ENCODE measurements at regions not wholly inside any gene's neighbourhood (a gene's known extent, or its start where the extent isn't known, plus 50 kb on each side); places are given as distances from the start of the nearest gene placed in this dataset.

GRCh38 chr2:19767899-19768298 lies 133.9 kb downstream of the TTC32 start:
- H3K27me3 ChIP-seq = no peaks in the 10 kb centered on the region
- 42 to 53% methylated on average over 1 of the region's 1 CpG for WGBS, 2 donors
- no peak overlapping the region for H3K27ac ChIP-seq
- DNase-seq = no peak
- H3K4me3 ChIP-seq = no peak overlapping the region
- no peak for TF ChIP-seq POLR2A (IDR thresholded peaks at IDR 0.05)
- TF ChIP-seq CTCF (IDR thresholded peaks at IDR 0.05) = no peak
- H3K36me3 ChIP-seq = no peaks in the 10 kb centered on the region
- H3K4me1 ChIP-seq = no peaks in the 10 kb centered on the region
- H3K9me3 ChIP-seq = no peaks in the 10 kb centered on the region
- intact Hi-C loops (cut with DNase I) = no loop called here

DNA sequence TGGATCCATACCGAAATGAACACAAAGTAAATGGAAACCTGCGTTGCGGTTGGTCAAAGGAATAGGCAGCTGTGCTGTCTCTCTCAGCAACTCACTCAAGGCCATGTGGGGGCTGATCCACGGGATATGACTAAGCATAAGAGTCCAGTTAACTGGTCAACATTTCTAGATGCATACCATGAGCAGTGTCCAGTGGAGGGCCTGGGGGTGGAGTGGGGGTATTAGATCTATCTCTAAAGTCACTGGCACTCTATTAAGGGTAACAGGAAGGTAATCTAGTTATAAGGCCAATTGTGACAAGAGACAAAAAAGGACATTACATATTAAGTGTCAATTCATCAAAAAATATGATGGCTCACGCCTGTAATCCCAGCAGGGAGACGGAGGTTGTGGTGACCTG lies 136.8 kb downstream of the TTC32 start:
- Histone ChIP-seq H3K27me3 (no peaks in the 10 kb centered on the region), H3K4me3 (no peak overlapping the region), H3K27ac (no peak overlapping the region), H3K9me3 (no peaks in the 10 kb centered on the region), H3K36me3 (no peaks in the 10 kb centered on the region), H3K4me1 (no peaks in the 10 kb centered on the region)
- TF ChIP-seq CTCF (IDR thresholded peaks at IDR 0.05) = no peak
- TF ChIP-seq POLR2A (IDR thresholded peaks at IDR 0.05) = no peak
- 94 to 96% methylated on average over 6 of the region's 6 CpGs for WGBS, 2 donors
- intact Hi-C loops (cut with DNase I) = no loop called here
- no peak for DNase-seq

- DNase-seq = no peak
- intact Hi-C loops (cut with DNase I) = no loop called here
- Histone ChIP-seq H3K4me3 (no peak overlapping the region), H3K9me3 (no peaks in the 10 kb centered on the region), H3K27me3 (no peaks in the 10 kb centered on the region), H3K36me3 (no peaks in the 10 kb centered on the region), H3K27ac (no peak overlapping the region), H3K4me1 (no peaks in the 10 kb centered on the region)
- TF ChIP-seq CTCF (IDR thresholded peaks at IDR 0.05) (no peak), POLR2A (IDR thresholded peaks at IDR 0.05) (no peak)
Measured at GRCh38 chr2:19763731-19764130, 138.1 kb downstream of the TTC32 start.

DNA sequence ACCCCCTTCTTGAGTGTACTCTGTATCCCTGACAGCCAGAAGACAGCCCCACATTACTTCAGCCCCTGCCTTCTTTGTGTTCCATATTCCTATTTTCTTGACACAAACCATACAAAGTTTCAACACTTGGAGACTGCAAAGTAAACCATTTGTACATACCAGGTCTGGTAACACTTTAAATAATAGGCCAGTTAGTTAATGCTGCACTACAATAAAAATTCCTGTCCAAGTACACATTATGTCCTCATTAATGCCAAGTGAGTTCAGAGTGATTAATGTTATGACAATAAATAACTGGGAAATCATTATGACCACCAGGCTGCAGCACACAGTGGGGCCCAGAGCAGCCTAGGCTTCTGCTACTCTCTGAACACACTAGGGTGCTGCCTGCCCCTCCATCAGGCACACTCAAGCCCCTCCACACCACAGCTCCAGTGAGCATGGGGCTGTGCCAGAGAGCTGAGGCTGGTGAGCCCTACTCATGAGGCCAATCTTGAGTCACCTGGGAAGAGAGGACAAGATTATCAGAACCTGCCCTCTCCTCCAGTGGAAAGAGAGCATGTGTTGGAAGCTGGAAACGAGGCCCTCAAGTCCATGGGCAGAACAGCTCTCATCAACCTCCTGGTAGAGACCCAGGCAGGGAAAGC lies 138.7 kb downstream of the TTC32 start:
- WGBS, 2 donors = 43 to 71% methylated on average over 1 of the region's 1 CpG
- Histone ChIP-seq H3K27ac (no peak overlapping the region), H3K9me3 (no peaks in the 10 kb centered on the region), H3K36me3 (no peaks in the 10 kb centered on the region), H3K27me3 (no peaks in the 10 kb centered on the region), H3K4me1 (no peaks in the 10 kb centered on the region), H3K4me3 (no peak overlapping the region)
- intact Hi-C loops (cut with DNase I) = no loop called here
- no peak for DNase-seq
- no peak for TF ChIP-seq CTCF (IDR thresholded peaks at IDR 0.05)

GRCh38 chr2:19762142-19762541 lies 139.6 kb downstream of the TTC32 start:
- WGBS, 2 donors = 80 to 86% methylated on average over 1 of the region's 1 CpG
- no peak overlapping the region for H3K4me3 ChIP-seq
- H3K27ac ChIP-seq = no peak overlapping the region
- H3K4me1 ChIP-seq = no peaks in the 10 kb centered on the region
- no peak for DNase-seq
- TF ChIP-seq CTCF (IDR thresholded peaks at IDR 0.05) (no peak), POLR2A (IDR thresholded peaks at IDR 0.05) (no peak)
- intact Hi-C loops (cut with DNase I) = no loop called here
- no peaks in the 10 kb centered on the region for H3K36me3 ChIP-seq
- H3K9me3 ChIP-seq = no peaks in the 10 kb centered on the region
- H3K27me3 ChIP-seq = no peaks in the 10 kb centered on the region

Measured in esophagus squamous epithelium (tissue), 5 donors.